Neural cell (in vitro differentiated cells): ENCODE measurements at regions not wholly inside any gene's neighbourhood (a gene's known extent, or its start where the extent isn't known, plus 50 kb on each side); places are given as distances from the start of the nearest gene placed in this dataset.

Experiments used
- H2AFZ ChIP-seq: fragments of 200-600, 300-800 bp; sonication (generic), shearing (Covaris generic); 2 replicates; pipeline ENCODE4 v1.6.0; 2014; ENCODE audit warnings: low read depth, mild to moderate bottlenecking, antibody characterized with exemption, low read length, moderate library complexity
- H3F3A ChIP-seq: fragments of 200-600 bp; shearing (Covaris generic); 2 replicates; pipeline ENCODE4 v1.6.1; 2016; ENCODE audit warnings: mild to moderate bottlenecking, moderate library complexity, mixed read lengths, antibody characterized with exemption, low read length; ENCODE audit not compliant: insufficient read depth, poor library complexity, severe bottlenecking
- H3K27ac ChIP-seq: fragments of 200-600, 300-800 bp; sonication (generic), shearing (Covaris generic); 2 replicates; pipeline ENCODE4 v1.5.1; 2014; ENCODE audit warnings: mild to moderate bottlenecking, low read length, moderate library complexity
- H3K27me3 ChIP-seq: fragments of 300-800, 200-600 bp; sonication (generic), shearing (Covaris generic); 2 replicates; pipeline ENCODE4 v1.6.0; 2014; ENCODE audit warnings: mild to moderate bottlenecking, low read depth, low read length, moderate library complexity; ENCODE audit not compliant: insufficient read depth
- H3K36me3 ChIP-seq: fragments of 300-800, 200-600 bp; sonication (generic), shearing (Covaris generic); 2 replicates; pipeline ENCODE4 v1.5.1; 2014; ENCODE audit warnings: mild to moderate bottlenecking, antibody characterized with exemption, low read length, moderate library complexity; ENCODE audit not compliant: insufficient read depth
- H3K4me2 ChIP-seq: fragments of 300-800, 200-600 bp; sonication (generic), shearing (Covaris generic); 2 replicates; pipeline ENCODE4 v1.6.0; 2014; ENCODE audit warnings: mild to moderate bottlenecking, low read length
- H3K4me3 ChIP-seq: fragments of 300-800, 200-600 bp; sonication (generic), shearing (Covaris generic); 2 replicates; pipeline ENCODE4 v1.5.1; 2014; ENCODE audit warnings: mild to moderate bottlenecking, low read length, moderate library complexity
- H3K79me2 ChIP-seq: fragments of 200-600 bp; shearing (Covaris generic); replicated peaks from 2 replicates; pipeline ENCODE4 v1.6.0; 2014; ENCODE audit warnings: mild to moderate bottlenecking, low read length, moderate library complexity; ENCODE audit not compliant: insufficient read depth
- H3K9ac ChIP-seq: fragments of 300-800, 200-600 bp; sonication (generic), shearing (Covaris generic); 2 replicates; pipeline ENCODE4 v1.6.1; 2016; ENCODE audit warnings: mild to moderate bottlenecking, low read length, mixed read lengths
- H3K9me2 ChIP-seq: fragments of 200-600 bp; shearing (Covaris generic); 2 replicates; pipeline ENCODE4 v1.6.1; 2016; ENCODE audit warnings: mild to moderate bottlenecking, low read length, mixed read lengths; ENCODE audit not compliant: insufficient read depth
- H3K9me3 ChIP-seq: fragments of 200-600, 300-800 bp; sonication (generic), shearing (Covaris generic); 2 replicates; pipeline ENCODE4 v1.6.1; 2016; ENCODE audit warnings: mild to moderate bottlenecking, mixed run types, low read length, moderate library complexity, mixed read lengths
- H4K20me1 ChIP-seq: fragments of 200-600 bp; shearing (Covaris generic); 2 replicates; pipeline ENCODE4 v1.6.1; 2016; ENCODE audit warnings: mild to moderate bottlenecking, mixed run types; ENCODE audit not compliant: insufficient read depth
- EP300 ChIP-seq: fragments of 450-650 bp; conservative IDR thresholded peaks from 2 replicates; pipeline ENCODE4 v1.6.1; 2014; ENCODE audit warnings: antibody characterized with exemption, mild to moderate bottlenecking, moderate library complexity; ENCODE audit not compliant: poor library complexity, severe bottlenecking
- EZH2 ChIP-seq: fragments of 200-600, 300-800 bp; shearing (Covaris generic), sonication (generic); IDR thresholded peaks from 2 replicates; pipeline ENCODE4 v1.6.1; 2014; ENCODE audit warnings: antibody characterized with exemption, low read length, borderline replicate concordance, mild to moderate bottlenecking; ENCODE audit not compliant: insufficient read depth, poor library complexity, severe bottlenecking
- MXI1 ChIP-seq: fragments of 450-650 bp; conservative IDR thresholded peaks from 2 replicates; pipeline ENCODE4 v1.6.1; 2014; ENCODE audit warnings: antibody characterized with exemption, mild to moderate bottlenecking; ENCODE audit not compliant: poor library complexity, severe bottlenecking
- POLR2AphosphoS5 ChIP-seq: IDR thresholded peaks from 2 replicates; pipeline ENCODE4 v1.6.1; 2012
- RAD21 ChIP-seq: fragments of 450-650 bp; conservative IDR thresholded peaks from 2 replicates; pipeline ENCODE4 v1.6.1; 2014; ENCODE audit warnings: antibody characterized with exemption, mild to moderate bottlenecking, moderate library complexity
- REST ChIP-seq: IDR thresholded peaks from 2 replicates; pipeline ENCODE4 v1.6.1; 2012; ENCODE audit warnings: borderline replicate concordance
- SMC3 ChIP-seq: fragments of 450-650 bp; conservative IDR thresholded peaks from 2 replicates; pipeline ENCODE4 v1.6.1; 2014; ENCODE audit warnings: antibody characterized with exemption, mild to moderate bottlenecking, moderate library complexity; ENCODE audit not compliant: poor library complexity
- TAF1 ChIP-seq: IDR thresholded peaks from 2 replicates; pipeline ENCODE4 v1.6.1; 2012; ENCODE audit warnings: low read depth
- TF ChIP-seq, protein P1 (sequence below): fragments of 450-650 bp; IDR thresholded peaks from 2 replicates; pipeline ENCODE4 v1.5.1; 2014; ENCODE audit warnings: antibody characterized with exemption, mild to moderate bottlenecking, moderate library complexity; ENCODE audit not compliant: poor library complexity, severe bottlenecking

- TF ChIP-seq EP300 (no peak), POLR2AphosphoS5 (no peak), EZH2 (no peak), SMC3 (no peak), MXI1 (no peak), TAF1 (no peak), RAD21 (no peak), REST (no peak)
- TF ChIP-seq, protein P1, sequence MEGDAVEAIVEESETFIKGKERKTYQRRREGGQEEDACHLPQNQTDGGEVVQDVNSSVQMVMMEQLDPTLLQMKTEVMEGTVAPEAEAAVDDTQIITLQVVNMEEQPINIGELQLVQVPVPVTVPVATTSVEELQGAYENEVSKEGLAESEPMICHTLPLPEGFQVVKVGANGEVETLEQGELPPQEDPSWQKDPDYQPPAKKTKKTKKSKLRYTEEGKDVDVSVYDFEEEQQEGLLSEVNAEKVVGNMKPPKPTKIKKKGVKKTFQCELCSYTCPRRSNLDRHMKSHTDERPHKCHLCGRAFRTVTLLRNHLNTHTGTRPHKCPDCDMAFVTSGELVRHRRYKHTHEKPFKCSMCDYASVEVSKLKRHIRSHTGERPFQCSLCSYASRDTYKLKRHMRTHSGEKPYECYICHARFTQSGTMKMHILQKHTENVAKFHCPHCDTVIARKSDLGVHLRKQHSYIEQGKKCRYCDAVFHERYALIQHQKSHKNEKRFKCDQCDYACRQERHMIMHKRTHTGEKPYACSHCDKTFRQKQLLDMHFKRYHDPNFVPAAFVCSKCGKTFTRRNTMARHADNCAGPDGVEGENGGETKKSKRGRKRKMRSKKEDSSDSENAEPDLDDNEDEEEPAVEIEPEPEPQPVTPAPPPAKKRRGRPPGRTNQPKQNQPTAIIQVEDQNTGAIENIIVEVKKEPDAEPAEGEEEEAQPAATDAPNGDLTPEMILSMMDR, result no peak
- no peak overlapping the region for H2AFZ ChIP-seq
- H3K4me2 ChIP-seq, result no peak overlapping the region
- no peaks in the 10 kb centered on the region for H3K9me2 ChIP-seq
- no peaks in the 10 kb centered on the region for H4K20me1 ChIP-seq
- no peaks in the 10 kb centered on the region for H3K9me3 ChIP-seq
- no peak overlapping the region for H3K4me3 ChIP-seq
- no peaks in the 10 kb centered on the region for H3F3A ChIP-seq
- no peaks in the 10 kb centered on the region for H3K36me3 ChIP-seq
- no peak overlapping the region for H3K27ac ChIP-seq
- no peaks in the 10 kb centered on the region for H3K79me2 ChIP-seq
- no peak overlapping the region for H3K9ac ChIP-seq
- H3K27me3 ChIP-seq, result no peaks in the 10 kb centered on the region
These were observed 187.4 kb upstream of the GHR start for GRCh38 chr5:42235837-42236236.

DNA sequence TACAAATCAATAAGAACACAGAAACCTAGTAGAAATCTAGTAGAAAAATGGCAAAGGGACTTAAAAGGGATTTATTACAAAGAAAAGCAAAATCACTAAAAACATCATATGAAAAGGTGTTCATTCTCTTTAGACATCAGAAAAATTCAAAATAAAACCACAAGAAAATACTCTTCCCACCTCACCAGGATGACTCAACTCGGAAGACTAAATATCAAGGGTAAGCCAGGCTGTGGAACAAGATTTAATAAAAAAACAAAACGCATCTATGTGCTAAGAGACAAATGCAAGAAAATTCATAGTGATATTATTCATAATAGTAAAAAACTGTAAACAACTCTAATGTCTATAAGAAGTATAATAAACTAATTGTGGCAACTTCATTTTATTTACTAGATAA lies 181.6 kb upstream of the GHR start:
- H3K79me2 ChIP-seq, result no peaks in the 10 kb centered on the region
- no peaks in the 10 kb centered on the region for H4K20me1 ChIP-seq
- no peak overlapping the region for H3K27ac ChIP-seq
- no peaks in the 10 kb centered on the region for H3K36me3 ChIP-seq
- H3K4me2 ChIP-seq, result no peak overlapping the region
- H3F3A ChIP-seq, result no peaks in the 10 kb centered on the region
- TF ChIP-seq, protein P1, result no peak
- TF ChIP-seq MXI1 (no peak), EZH2 (no peak), REST (no peak), TAF1 (no peak), POLR2AphosphoS5 (no peak), SMC3 (no peak), EP300 (no peak), RAD21 (no peak)
- no peaks in the 10 kb centered on the region for H3K9me2 ChIP-seq
- no peaks in the 10 kb centered on the region for H3K27me3 ChIP-seq
- H3K9ac ChIP-seq, result no peak overlapping the region
- H3K4me3 ChIP-seq, result no peak overlapping the region
- H3K9me3 ChIP-seq, result no peaks in the 10 kb centered on the region
- no peak overlapping the region for H2AFZ ChIP-seq
